HG02981 (cell line): ENCODE measurements at regions not wholly inside any gene's neighbourhood (a gene's known extent, or its start where the extent isn't known, plus 50 kb on each side); places are given as distances from the start of the nearest gene placed in this dataset.
"Not testable (repeated sequence)": the region's sequence is repeated elsewhere in the genome, so short reads cannot be mapped to it uniquely, and the experiment has no call there.

Experiments
- ATAC-seq: cut with Tn5 transposase; IDR thresholded peaks from one replicate; pipeline ENCODE4 v1.9.1; 2021; ENCODE audit warnings: mild to moderate bottlenecking, moderate library complexity; ENCODE audit not compliant: unreplicated experiment

- no peak for ATAC-seq
These were observed 193.8 kb upstream of the TOX3 start for GRCh38 chr16:52740766-52741165.

- ATAC-seq = no peak
These were observed 193.4 kb upstream of the TOX3 start for GRCh38 chr16:52740333-52740732.

- ATAC-seq = not testable (repeated sequence)
These were observed 192.0 kb upstream of the TOX3 start for GRCh38 chr16:52738992-52739391.

- no peak for ATAC-seq
These were observed 184.4 kb upstream of the TOX3 start for GRCh38 chr16:52731219-52731875.

- ATAC-seq = no peak
These were observed 182.8 kb upstream of the TOX3 start for GRCh38 chr16:52729731-52730130.

- ATAC-seq = no peak
These were observed 180.9 kb upstream of the TOX3 start for GRCh38 chr16:52727849-52728248.

GRCh38 chr16:52727441-52727840 is 180.5 kb upstream of the TOX3 start:
- ATAC-seq = no peak

- ATAC-seq = no peak
These were observed 178.5 kb upstream of the TOX3 start for GRCh38 chr16:52725461-52725860.

- ATAC-seq = no peak
These were observed 178.1 kb upstream of the TOX3 start for GRCh38 chr16:52725043-52725442.

GRCh38 chr16:52721331-52721730 is 174.4 kb upstream of the TOX3 start:
- no peak for ATAC-seq

GRCh38 chr16:52718046-52718445 is 171.1 kb upstream of the TOX3 start:
- ATAC-seq = no peak

- ATAC-seq = no peak
These were observed 166.8 kb upstream of the TOX3 start for GRCh38 chr16:52713740-52714139.

GRCh38 chr16:52709306-52709705 is 162.4 kb upstream of the TOX3 start:
- ATAC-seq = no peak

GRCh38 chr16:52708476-52708875 is 161.5 kb upstream of the TOX3 start:
- no peak for ATAC-seq

GRCh38 chr16:52707676-52708337 is 160.9 kb upstream of the TOX3 start:
- ATAC-seq = no peak

- no peak for ATAC-seq
These were observed 158.2 kb upstream of the TOX3 start for GRCh38 chr16:52705122-52705521.

- no peak for ATAC-seq
These were observed 151.0 kb upstream of the TOX3 start for GRCh38 chr16:52697971-52698370.

- ATAC-seq = no peak
These were observed 149.2 kb upstream of the TOX3 start for GRCh38 chr16:52696126-52696525.

- no peak for ATAC-seq
These were observed 143.5 kb upstream of the TOX3 start for GRCh38 chr16:52690468-52690867.

GRCh38 chr16:52680993-52681392 is 134.1 kb upstream of the TOX3 start:
- no peak for ATAC-seq

- no peak for ATAC-seq
These were observed 130.6 kb upstream of the TOX3 start for GRCh38 chr16:52677501-52677900.

- no peak for ATAC-seq
These were observed 130.0 kb upstream of the TOX3 start for GRCh38 chr16:52676959-52677358.

GRCh38 chr16:52671590-52671989 is 124.6 kb upstream of the TOX3 start:
- ATAC-seq = no peak
